IMR-90 (cell line): ENCODE measurements at regions not wholly inside any gene's neighbourhood (a gene's known extent, or its start where the extent isn't known, plus 50 kb on each side); places are given as distances from the start of the nearest gene placed in this dataset.

Experiments
- ATAC-seq: fragments of 200-7000 bp; cut with Tn5 transposase; 2 replicates; pipeline ENCODE4 v1.9.1; 2020; ENCODE audit warnings: low read depth, mild to moderate bottlenecking, moderate library complexity
- BruUV-seq: library from RNA; stranded (reverse); fragments of 400-500 nt; replicated peaks from 2 replicates; lab custom pipeline; 2021; lab: Mats Ljungman, UMichigan
- CTCF ChIA-PET: fragments of 300-600 bp; formaldehyde crosslinking; extraction: SDS; loops from one replicate; lab custom pipeline; 2021; ENCODE audit warnings: antibody characterized with exemption; lab: Yijun Ruan, JAX
- POLR2A ChIA-PET: fragments of 300-600 bp; sonication (Branson Sonifier 250); formaldehyde crosslinking; loops from one replicate; lab custom pipeline; 2022; ENCODE audit warnings: antibody characterized with exemption; ENCODE audit not compliant: unreplicated experiment; lab: Charles Lee
- DNase-seq: peaks from one replicate; pipeline ENCODE4 v3.0.0; 2013
- H2AFZ ChIP-seq: replicated peaks from 2 replicates; pipeline ENCODE3; 2013; ENCODE audit warnings: low read length, mild to moderate bottlenecking; ENCODE audit not compliant: poor library complexity
- H2AK5ac ChIP-seq: 2 replicates; pipeline ENCODE4 v1.6.1; 2013; ENCODE audit warnings: low read depth, low read length, inconsistent platforms
- H2AK9ac ChIP-seq: replicated peaks from 2 replicates; pipeline ENCODE3; 2013; ENCODE audit warnings: mild to moderate bottlenecking, low read depth, low read length, moderate library complexity; ENCODE audit not compliant: poor library complexity
- H2BK120ac ChIP-seq: 2 replicates; pipeline ENCODE4 v1.6.1; 2013; ENCODE audit warnings: low read depth, low read length, inconsistent platforms
- H2BK15ac ChIP-seq: 3 replicates; pipeline ENCODE4 v1.6.1; 2013; ENCODE audit warnings: low read depth, low read length, inconsistent platforms
- H2BK20ac ChIP-seq: 2 replicates; pipeline ENCODE4 v1.6.1; 2013; ENCODE audit warnings: low read depth, mild to moderate bottlenecking, inconsistent platforms, low read length, moderate library complexity
- H2BK5ac ChIP-seq: 2 replicates; pipeline ENCODE4 v1.6.1; 2013; ENCODE audit warnings: mild to moderate bottlenecking, low read depth, low read length, inconsistent platforms; ENCODE audit not compliant: poor library complexity, severe bottlenecking
- H3K14ac ChIP-seq: replicated peaks from 2 replicates; pipeline ENCODE4 v1.6.1; 2013; ENCODE audit warnings: low read depth, low read length, inconsistent platforms
- H3K18ac ChIP-seq: 2 replicates; pipeline ENCODE4 v1.6.1; 2013; ENCODE audit warnings: low read depth, low read length, control low read depth
- H3K23ac ChIP-seq: 2 replicates; pipeline ENCODE4 v1.6.1; 2013; ENCODE audit warnings: low read depth, low read length, inconsistent platforms
- H3K27ac ChIP-seq: 2 replicates; pipeline ENCODE4 v1.5.1; 2013; ENCODE audit warnings: mild to moderate bottlenecking, control low read depth, low read length; ENCODE audit not compliant: insufficient read depth
- H3K27me3 ChIP-seq: 2 replicates; pipeline ENCODE4 v1.6.1; 2013; ENCODE audit warnings: low read length; ENCODE audit not compliant: control insufficient read depth, insufficient read depth
- H3K36me3 ChIP-seq: 2 replicates; pipeline ENCODE4 v1.6.1; 2013; ENCODE audit warnings: low read length, mixed read lengths; ENCODE audit not compliant: control insufficient read depth, insufficient read depth
- H3K4ac ChIP-seq: 2 replicates; pipeline ENCODE4 v1.6.1; 2013; ENCODE audit warnings: low read depth, low read length, inconsistent platforms
- H3K4me1 ChIP-seq: 2 replicates; pipeline ENCODE4 v1.6.1; 2013; ENCODE audit warnings: low read length, mixed read lengths; ENCODE audit not compliant: control insufficient read depth, insufficient read depth
- H3K4me2 ChIP-seq: 2 replicates; pipeline ENCODE4 v1.6.1; 2013; ENCODE audit warnings: low read depth, mild to moderate bottlenecking, control low read depth, low read length, moderate library complexity
- H3K4me3 ChIP-seq: 2 replicates; pipeline ENCODE4 v1.5.1; 2013; ENCODE audit warnings: low read depth, mild to moderate bottlenecking, control low read depth, low read length, moderate library complexity; ENCODE audit not compliant: insufficient read depth
- H3K56ac ChIP-seq: 2 replicates; pipeline ENCODE4 v1.6.1; 2013; ENCODE audit warnings: low read length, inconsistent platforms; ENCODE audit not compliant: insufficient read depth; ENCODE audit errors: extremely low read depth
- H3K79me1 ChIP-seq, 2 experiments: 2 replicates each; pipeline ENCODE4 v1.6.1; 2013; ENCODE audit warnings: low read length in 2 of 2, inconsistent platforms in 1 of 2, low read depth in 1 of 2
- H3K9ac ChIP-seq: 2 replicates; pipeline ENCODE4 v1.6.1; 2013; ENCODE audit warnings: low read depth, low read length, control low read depth
- H3K9me1 ChIP-seq: 2 replicates; pipeline ENCODE4 v1.6.1; 2013; ENCODE audit warnings: low read length, inconsistent platforms; ENCODE audit not compliant: insufficient read depth
- H3K9me3 ChIP-seq: 2 replicates; pipeline ENCODE4 v1.6.1; 2013; ENCODE audit warnings: low read length; ENCODE audit not compliant: control insufficient read depth, insufficient read depth
- H4K20me1 ChIP-seq: 2 replicates; pipeline ENCODE4 v1.6.1; 2013; ENCODE audit warnings: low read length, inconsistent platforms; ENCODE audit not compliant: insufficient read depth
- H4K5ac ChIP-seq: 2 replicates; pipeline ENCODE4 v1.6.1; 2013; ENCODE audit warnings: mild to moderate bottlenecking, low read depth, low read length, control low read depth
- H4K8ac ChIP-seq, 2 experiments: 2 replicates each; pipeline ENCODE4 v1.6.1; 2013; ENCODE audit warnings: low read depth in 2 of 2, low read length in 2 of 2, control low read depth in 1 of 2, inconsistent platforms in 1 of 2
- H4K91ac ChIP-seq: 2 replicates; pipeline ENCODE4 v1.6.1; 2013; ENCODE audit warnings: low read depth, low read length, inconsistent platforms; ENCODE audit not compliant: insufficient read depth
- CHD1 ChIP-seq: IDR thresholded peaks from 2 replicates; pipeline ENCODE4 v1.6.1; 2012; ENCODE audit warnings: low read depth, low read length, improper control_type of control experiment
- ELK1 ChIP-seq: fragments of 150-350 bp; IDR thresholded peaks from 2 replicates; pipeline ENCODE4 v1.6.1; 2016; ENCODE audit warnings: low read depth, mild to moderate bottlenecking, low read length, moderate library complexity, borderline replicate concordance
- FOS ChIP-seq: fragments of 150-350 bp; IDR thresholded peaks from 2 replicates; pipeline ENCODE4 v1.6.1; 2016; ENCODE audit warnings: low read depth, low read length
- MAFK ChIP-seq: IDR thresholded peaks from 2 replicates; pipeline ENCODE4 v1.6.1; 2012; ENCODE audit warnings: low read depth, low read length, improper control_type of control experiment
- MAZ ChIP-seq: IDR thresholded peaks from 2 replicates; pipeline ENCODE4 v1.6.1; 2012; ENCODE audit warnings: low read depth, mild to moderate bottlenecking, low read length, improper control_type of control experiment, moderate library complexity, borderline replicate concordance
- USF2 ChIP-seq: fragments of 150-350 bp; IDR thresholded peaks from 2 replicates; pipeline ENCODE4 v1.6.1; 2017; ENCODE audit warnings: mild to moderate bottlenecking, antibody characterized with exemption, low read length, low read depth
- WGBS, 2 experiments: methylation state at CpG; one replicate each; pipeline versions ENCODE4 v1.1.5 to v1.1.7; 2013; ENCODE audit warnings: missing lambda C conversion rate in 2 of 2; ENCODE audit not compliant: insufficient read length in 1 of 2; ENCODE audit errors: extremely low coverage in 2 of 2; 5-methylcytosine and 5-hydroxymethylcytosine counted together
- dilution Hi-C: fragments of 300-500 bp; cut with HindIII; formaldehyde crosslinking; loops from one replicate; pipeline ENCODE4 v1.14.3; 2018; ENCODE audit warnings: low sequenced_read_pairs; ENCODE audit not compliant: unreplicated experiment
- in situ Hi-C: fragments of 300-500 bp; cut with MboI; formaldehyde crosslinking; loops from 3 replicates; pipeline ENCODE4 v1.14.3; 2019; ENCODE audit warnings: low sequenced_read_pairs, inconsistent platforms, mixed read lengths
- intact Hi-C: fragments of 100-400 bp; cut with micrococcal nuclease; formaldehyde crosslinking; loops from 2 replicates; pipeline ENCODE4 v1.10.0; 2022

- Histone ChIP-seq H2AK5ac (no peak overlapping the region), H3K79me1 (no peaks in the 10 kb centered on the region), H3K56ac (no peak overlapping the region), H3K36me3 (no peaks in the 10 kb centered on the region), H3K4me2 (no peak overlapping the region), H4K5ac (no peak overlapping the region), H3K4me1 (no peaks in the 10 kb centered on the region), H3K27me3 (no peaks in the 10 kb centered on the region), H2AFZ (no peak overlapping the region), H2BK120ac (no peak overlapping the region), H4K20me1 (no peaks in the 10 kb centered on the region), H3K23ac (no peak overlapping the region), H3K27ac (no peak overlapping the region), H3K14ac (no peak overlapping the region), H3K9me3 (peaks cover 1% of the 10 kb centered on the region), H2BK5ac (no peak overlapping the region), H4K8ac (no peak overlapping the region), H2BK15ac (no peak overlapping the region), H2AK9ac (no peak overlapping the region), H3K18ac (no peak overlapping the region), H3K9ac (no peak overlapping the region), H4K91ac (no peak overlapping the region), H2BK20ac (no peak overlapping the region), H3K4ac (no peak overlapping the region), H3K9me1 (no peaks in the 10 kb centered on the region), H3K4me3 (no peak overlapping the region)
- TF ChIP-seq MAFK (no peak), CHD1 (no peak), USF2 (no peak), ELK1 (no peak), FOS (no peak), MAZ (no peak)
- BruUV-seq = no TSS peak
- ChIA-PET POLR2A (no interaction called here), CTCF (no interaction called here)
- in situ Hi-C loops = no loop called here
- intact Hi-C loops = no loop called here
- DNase-seq = no peak
- dilution Hi-C loops = no loop called here
- no CpG with 5 or more reads among the region's 4 CpGs for WGBS, 2 experiments
- no peak for ATAC-seq
Observed at GRCh38 chr10:83536426-83536825, 602.9 kb upstream of the GHITM start.
